Hindlimb muscle (tissue), 1 donor: ENCODE measurements at regions not wholly inside any gene's neighbourhood (a gene's known extent, or its start where the extent isn't known, plus 50 kb on each side); places are given as distances from the start of the nearest gene placed in this dataset.

Source experiments
- DNase-seq: peaks from one replicate; pipeline ENCODE4 v3.0.0-alpha.2; 2013

DNA sequence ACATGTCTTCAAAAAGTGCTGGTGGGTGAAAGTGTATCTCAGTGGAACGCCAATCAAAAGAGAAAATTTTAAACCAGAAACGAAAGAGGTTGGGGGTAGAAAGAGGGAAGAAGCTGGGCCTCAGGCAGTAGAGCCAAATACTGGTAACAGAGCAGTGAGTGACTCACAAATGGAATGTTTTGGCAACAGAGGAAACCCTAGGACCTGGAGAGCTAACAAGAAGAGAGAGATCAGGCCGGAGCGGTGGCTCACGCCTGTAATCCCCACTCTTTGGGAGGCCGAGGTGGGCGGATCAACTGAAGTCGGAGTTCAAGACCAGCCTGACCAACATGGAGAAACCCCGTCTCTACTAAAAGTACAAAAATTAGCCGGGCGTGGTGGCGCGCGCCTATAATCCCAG, 450.8 kb upstream of the NAALADL2 start:
- no peak for DNase-seq

DNA sequence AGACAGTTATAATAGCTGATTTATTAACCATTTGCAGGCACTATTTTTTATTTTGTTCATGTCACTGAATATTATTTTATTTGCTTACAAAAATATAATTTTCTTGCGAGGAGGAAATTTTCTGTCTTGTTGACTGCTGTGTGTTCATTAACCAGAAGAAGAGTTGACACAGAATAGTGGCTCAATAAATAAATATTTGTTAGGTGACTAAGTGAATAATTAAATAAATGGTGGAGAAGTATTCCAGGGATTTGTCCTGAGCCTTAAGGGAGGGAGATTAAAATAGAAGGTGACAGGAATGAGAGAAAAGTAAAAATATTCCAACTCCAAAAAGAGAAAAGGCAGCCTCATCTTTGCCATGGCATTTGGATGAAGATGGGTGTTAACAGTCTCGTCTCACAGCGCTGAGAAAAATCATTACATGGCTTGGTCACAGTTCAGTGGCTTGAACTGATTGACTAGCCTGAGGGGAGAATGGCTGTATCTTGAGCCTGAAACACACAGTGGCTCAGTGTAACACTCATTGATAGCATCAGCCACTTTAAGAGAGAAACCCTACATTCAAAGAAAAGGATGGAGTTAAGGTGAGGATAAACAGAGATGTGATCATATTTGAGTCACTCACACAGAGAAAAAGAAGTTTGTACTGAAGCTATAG, 449.9 kb upstream of the NAALADL2 start:
- no peak for DNase-seq

DNA sequence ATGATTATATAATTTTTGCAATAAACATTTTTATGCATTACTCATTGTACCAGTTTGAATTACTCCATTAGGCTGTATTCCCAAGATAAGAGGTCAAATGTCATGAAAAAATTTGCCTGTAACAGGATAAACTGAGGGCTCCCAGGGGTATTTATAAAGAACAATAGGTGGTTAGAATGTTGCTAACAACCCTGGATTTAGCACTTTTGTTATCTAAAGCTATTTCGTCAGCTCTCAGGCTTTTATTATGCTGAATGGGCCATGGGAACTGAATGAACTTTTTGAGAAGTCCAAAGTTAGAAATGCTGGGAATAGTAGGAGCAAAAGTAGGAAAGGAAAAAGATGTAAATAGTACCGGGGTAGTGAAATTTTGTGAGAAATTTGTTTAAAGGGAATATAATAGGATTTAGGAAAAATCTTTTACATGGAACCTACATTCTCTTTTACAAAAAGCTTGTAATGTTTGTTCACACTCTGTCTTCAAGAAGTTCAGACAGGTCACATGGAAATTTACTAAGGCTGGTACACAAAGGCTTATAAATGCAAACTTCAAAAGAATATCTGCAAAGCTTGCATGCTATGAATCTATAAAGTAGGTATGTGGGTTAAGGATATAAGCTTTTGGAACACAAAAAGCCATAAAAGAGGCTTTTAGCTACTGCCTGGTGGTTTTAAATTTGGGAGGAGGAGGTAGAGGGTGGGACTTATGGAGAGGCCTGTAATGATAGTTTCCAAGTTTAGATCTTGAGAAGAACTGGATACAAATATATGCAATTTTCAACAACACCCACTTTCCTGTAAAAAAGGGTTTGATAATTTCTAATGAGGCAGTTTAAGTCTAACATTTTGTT, 445.8 kb upstream of the NAALADL2 start:
- DNase-seq = no peak

DNA sequence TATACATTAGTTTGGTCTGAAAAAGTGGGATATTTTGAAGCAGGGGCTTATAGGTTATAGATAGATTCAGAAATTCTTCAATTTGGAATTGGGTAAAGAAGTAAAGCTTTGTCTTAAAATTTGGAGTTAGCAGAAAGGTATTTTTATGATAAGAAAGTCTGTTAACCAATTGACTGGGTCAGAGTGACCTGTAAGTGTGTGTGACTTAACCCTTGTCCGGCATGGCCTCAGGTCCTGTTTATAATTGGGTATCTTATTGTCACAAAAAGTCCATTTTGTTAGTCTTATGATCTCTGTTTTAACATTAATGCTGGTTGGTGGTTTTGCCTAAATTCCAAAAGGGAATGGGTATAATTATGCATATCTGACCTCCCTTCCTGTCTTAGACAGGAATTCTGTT, 444.2 kb upstream of the NAALADL2 start:
- DNase-seq = no peak

DNA sequence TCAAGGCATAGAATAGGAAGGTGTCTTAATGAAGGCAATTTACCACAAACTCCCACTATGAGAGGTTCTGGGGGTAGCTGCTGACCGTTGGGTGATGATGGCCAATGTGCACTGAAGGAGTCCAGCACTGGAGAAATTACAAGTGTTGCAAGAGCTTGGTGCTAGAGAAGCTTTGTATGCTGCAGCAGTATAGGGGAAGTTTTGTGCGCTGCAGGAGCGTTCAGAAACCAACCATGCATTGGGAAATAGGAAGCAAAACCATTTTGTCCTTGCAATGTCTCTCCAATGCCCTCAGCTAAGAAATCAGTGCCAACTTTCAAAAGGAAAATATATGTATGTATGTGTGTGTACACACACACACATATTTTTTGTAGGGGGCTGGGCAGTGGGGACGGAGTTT, 441.6 kb upstream of the NAALADL2 start:
- no peak for DNase-seq

DNA sequence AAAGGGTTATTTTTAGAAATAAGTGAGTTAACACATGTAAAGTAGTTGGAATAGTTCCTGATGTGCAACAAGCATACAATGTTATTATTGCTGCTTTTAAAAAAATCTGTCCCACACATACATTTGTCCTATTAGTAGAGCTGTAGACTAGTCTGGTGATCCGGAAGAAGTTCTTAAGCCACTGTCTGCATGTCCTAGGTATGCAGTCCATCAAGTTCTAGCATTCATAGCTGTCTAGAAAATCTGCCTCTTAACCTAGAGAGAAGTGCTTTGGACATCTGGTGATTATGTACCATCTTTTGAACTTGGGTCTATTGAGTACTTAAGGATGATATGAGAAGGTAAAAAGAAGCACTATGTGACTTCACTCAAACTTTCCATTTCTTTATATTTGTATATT, 439.9 kb upstream of the NAALADL2 start:
- DNase-seq = no peak

DNA sequence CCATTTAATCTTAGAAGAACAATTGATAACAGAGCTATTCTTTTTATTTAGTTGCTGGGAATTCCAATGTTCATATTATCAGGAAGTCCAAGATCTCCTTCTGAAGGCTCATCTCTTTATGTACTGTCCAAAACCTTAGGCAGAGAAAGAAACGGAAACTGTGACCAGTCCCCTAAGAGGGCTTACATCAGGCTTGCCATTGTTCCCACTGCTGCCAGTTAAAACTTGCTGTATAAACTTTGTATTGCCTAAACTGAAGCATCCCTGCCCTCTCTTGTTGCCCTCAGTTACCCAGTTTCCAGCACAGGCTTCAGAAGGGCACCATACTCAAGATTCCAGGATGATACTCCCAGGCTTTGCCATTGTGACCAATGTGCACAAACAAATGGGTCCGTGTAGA, 435.2 kb upstream of the NAALADL2 start:
- DNase-seq = no peak

DNA sequence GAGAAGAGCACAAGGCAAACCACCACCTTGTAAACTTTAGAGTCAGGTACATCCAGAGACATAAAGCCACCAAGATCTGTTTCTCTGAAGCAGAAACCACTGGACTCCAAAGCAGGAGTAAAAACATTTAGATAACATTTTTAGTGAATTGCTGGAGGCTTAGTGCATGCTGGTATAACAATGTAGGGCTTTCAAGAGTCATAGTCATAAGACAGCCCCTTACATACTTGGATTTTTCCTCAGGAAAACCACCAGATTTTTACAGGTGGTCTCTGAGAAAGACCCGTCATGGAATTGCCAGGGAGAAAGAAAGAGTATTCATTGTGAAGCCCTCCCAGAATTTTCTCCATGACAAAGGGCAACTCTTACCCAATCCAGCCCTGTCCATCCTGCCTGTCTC, 434.5 kb upstream of the NAALADL2 start:
- DNase-seq = no peak

DNA sequence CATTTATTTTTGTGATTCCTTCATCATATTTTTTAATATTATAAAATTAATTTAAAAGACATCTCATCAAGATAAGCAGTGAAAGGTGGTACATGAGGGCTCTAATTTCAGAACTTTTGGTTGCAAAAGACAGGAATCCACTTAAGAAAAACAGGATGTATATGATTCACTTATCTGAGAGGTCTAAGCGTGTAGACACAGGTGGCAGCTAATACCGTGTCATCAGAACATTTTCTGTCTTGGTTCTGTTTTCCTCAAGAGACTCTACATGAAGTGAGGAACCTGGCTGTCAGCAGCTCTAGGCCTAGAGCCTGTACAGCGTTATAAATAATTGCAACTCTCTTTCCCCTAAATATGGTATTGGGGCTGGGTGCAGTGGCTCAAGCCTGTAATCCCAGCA, 433.7 kb upstream of the NAALADL2 start:
- no peak for DNase-seq

DNA sequence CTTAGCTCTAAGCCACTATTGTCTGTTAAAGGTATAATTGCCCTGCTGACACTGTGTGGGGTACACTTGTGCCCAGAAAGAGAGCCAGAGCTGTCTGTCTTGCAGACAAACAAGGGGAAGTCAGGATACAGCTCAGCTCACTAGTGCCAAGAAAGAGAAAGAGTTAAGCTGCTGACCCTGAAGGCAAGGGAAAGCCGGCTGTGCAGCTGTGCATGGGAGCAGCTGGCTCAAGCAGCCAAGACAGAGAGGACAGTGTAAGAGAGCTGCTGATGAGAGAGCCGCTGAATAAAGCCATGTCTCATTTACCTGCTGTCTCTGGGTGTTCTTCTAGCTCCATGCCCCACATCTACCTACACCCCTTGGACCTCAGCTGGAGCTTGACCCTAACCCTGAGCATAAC, 428.1 kb upstream of the NAALADL2 start:
- no peak for DNase-seq

DNA sequence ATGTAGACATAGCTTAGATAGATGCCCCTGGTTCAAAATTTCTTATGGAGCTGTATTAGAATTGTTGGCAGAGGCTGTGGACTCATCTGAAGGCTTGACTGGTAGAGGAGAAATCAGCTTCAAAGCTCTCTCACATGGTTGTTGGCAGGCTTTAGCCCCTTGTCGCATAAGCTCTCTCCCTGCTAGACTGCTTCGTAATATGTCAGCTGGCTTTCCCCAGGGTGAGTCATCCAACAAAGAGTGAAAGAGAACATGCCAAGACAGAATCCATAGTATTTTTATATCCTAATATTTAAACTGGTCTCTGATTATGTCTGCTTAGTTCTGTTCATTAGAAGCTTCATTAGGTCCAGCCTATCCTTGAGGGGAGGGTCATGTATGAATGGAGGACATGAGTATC, 427.4 kb upstream of the NAALADL2 start:
- DNase-seq = no peak

DNA sequence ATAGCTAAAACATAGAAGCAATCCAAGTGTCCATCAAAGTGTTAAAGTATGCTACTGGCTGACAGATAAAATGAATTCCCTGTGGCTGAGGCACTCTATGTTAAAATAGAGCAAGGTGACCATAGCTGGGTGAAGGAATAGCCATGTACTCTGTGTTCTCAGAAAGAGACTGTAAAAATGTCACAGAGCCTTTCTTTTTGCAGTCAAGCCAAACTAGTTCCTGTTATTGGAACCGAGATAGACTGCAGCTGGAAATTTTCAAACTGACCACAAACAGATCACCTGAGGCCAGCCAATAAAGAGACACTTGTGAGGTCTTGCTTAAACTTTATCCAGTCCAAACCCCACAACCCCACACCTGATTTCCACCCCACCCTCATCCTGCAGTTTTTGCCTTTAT, 422.8 kb upstream of the NAALADL2 start:
- peak; percentile 20 for DNase-seq

DNA sequence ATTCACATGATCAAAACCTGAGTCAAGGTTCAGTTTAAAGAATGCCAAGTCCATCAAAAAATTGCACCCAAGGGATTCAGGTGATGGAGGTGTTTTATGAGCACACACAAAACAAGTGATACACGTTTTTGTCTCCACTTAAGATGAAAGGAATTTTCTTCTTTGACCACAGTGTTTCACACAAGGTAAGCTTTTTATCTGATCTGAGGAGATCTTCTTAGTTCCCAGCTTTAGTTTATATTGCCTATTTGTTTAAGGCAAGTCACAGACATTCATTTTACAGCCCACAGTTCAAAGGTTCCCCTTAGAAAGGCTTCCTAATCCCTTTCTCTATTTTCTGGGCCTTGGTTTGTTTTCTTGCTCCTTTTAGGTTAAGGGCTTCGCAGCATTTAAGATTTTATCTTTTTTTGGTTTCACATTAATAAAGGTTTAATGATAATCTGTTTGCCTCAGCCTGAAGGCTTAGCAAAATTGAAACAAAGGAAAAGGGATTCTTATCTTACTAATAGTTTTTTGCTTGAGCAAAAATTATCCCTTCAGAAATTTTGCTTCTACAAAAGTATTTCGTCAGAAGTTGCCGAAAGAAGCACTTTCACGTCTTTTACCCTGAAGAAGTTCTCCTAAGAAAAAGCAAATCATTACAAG, 420.5 kb upstream of the NAALADL2 start:
- peak; percentile 18 for DNase-seq

DNA sequence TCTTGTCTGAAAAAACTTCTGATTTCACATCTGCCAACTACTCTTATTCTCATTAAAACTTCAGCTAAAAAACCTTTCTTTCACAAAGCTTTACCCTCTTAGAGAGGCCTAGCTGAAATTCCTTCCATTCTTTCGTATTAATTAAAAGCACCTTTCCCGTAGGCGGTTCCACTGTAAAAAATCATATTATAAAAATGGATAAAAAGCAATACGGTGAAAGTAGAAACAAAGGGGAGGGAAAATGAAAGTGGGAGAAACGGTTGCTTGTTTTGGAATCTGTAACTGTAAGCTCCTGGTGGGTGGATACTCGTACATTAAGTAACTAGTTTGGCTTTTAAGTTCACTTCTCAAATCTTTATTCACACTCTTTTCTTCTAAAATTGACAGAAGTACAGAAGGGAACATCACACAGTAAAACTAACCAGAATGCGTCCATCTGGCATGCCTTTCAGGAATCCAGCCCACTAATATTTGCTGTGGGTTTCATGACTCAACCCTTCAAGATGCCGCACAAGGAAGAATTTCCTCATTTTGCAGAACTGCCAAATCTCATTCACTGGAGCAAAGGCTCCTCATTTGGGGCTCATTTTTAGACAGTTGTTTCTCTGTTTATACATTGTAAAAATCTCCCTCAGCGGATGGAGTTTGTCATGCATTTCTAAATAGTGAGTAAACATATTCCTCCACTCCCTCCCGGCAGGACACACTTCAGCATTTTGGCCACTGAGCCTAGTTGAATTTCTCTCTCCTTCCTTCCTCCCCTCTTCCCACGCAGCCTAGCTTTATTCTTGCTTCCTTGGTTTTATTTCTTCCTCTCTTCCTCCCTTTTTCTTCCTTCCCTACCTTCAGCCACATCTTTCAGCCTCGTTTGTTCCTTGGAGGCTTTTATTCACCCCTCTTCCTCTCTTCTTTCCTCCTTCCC, 419.5 kb upstream of the NAALADL2 start:
- peak; percentile 83 for DNase-seq

DNA sequence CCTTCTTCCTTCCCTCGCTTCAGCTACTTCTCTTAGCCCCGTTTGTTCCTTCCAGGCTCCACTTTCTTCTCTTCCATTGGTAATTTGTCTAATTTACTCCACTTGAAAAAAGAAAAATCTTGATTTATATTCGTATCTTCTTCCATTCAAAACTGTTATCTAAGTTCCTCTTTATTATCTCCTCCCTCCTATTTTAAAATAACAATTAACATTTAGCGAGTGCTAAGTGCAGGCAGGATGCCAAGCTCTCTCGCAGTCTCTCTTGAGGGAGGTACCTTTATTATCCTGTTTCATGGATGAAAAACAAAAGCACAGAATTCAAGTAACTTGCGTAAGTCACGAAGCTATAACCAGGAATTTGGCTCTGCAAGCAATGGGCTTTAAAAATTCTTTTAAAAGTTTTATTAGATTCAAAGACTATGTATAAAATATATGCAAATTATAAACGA, 418.9 kb upstream of the NAALADL2 start:
- peak; percentile 52 for DNase-seq

DNA sequence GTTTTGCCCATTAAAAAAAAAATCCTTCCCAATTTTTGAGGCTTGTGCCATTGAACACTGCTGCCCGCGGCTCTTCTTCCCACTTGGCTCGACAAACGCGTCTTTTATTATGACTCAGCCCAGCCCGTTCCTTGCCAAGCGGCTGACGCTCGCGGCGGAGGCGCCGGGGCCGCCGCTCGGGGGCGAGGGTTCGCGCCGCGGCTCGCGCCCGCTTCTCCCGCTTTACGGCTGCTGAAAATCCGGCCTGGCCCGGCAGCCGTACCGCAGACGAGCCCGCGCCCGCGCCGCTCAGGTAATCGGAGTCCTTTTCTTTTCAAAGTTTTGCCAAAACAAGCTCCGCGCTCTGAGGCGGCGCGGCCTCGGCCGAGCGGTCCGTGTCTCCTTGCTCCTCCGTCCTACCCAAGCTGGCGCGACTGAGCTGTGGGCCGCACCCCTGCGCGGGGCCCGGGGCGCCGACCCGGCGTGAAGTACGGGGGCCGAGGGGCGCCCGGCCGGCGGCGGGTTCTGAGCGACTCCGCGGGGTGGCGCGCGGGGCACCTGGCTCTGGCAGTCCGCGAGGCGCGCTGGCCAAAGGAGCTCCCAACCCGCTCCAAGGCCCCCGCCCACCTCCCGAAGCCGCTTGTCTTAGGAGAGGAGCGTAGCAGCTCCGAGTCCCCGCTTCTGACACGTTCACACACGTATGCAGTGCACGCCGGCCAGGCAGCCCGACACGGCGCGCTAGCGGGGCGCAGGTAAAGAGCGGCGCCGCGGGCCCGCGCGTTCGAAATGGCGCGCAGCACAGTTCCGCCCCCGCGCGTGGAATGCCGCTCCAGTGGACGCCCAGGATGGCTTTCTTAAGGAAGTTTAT, 418.2 kb upstream of the NAALADL2 start:
- DNase-seq = peak; percentile 92

DNA sequence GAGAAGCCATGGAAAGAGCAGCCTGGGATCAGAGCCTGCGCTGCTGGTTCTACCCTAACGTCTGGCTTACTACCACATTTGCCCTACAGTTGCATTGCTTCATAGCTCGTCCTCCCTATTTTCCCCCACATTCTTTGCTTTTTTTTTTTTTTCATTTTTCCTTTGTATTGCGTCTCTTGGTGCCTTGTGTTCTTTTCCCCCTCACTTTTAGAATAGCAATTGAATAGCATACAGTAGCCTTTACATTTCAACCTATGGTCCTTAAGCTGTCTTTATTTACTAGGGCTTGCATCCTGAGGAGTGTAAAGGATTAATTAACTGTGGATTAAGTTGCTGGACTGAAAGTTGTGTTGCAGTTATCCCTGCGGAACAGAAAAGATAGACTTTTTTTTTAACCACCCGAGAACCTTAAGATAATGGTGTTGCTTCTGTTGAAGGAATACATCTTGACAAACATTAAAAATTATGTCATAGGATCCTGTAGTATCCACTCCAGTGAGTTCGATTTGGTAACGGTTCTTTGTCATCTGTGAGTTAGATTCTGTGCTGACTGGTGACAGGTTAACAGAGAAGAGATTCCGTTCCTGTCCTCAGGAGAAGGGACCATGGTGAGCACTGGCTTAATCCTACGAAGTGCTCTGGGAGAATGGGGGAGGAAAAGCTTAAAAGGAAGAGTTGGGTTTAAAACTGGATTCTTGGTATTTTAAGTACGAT, 417.4 kb upstream of the NAALADL2 start:
- DNase-seq = peak; percentile 38

DNA sequence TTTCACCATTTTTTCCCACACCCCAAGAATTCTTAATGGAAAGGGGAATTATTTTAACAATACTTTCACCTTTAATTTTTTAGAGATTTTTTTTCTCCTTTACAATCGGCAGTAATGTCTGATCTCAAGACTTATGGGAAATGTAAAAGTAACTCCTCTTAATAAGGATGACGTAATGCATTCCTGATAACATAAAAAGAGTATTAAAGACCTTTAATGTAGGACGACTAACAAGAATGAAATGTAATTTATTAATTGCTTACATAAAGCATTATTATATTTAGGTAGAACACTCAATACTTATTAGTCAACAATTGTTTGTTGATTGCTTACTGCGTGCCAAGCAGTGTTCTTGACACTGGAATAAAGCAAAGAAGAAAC, 416.8 kb upstream of the NAALADL2 start:
- DNase-seq = peak; percentile 1

DNA sequence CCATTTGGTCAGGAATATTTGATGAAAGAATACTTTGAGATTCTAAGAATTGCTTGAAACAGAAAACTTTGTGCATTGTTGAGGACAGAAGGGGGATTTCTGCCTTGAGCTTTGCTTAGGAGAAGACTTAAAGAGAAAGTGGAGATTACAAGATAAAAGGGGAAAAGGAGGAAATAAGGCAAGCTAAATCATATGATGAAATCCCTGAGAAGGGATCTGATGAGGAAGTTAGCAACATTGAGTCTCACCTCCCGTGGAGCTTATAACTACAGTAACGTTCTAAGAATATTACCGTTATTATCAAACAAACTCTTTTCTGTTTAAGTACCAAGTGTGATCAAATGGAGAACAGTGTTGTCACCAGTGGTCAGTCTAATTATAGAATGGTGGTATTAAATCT, 414.7 kb upstream of the NAALADL2 start:
- DNase-seq = no peak

DNA sequence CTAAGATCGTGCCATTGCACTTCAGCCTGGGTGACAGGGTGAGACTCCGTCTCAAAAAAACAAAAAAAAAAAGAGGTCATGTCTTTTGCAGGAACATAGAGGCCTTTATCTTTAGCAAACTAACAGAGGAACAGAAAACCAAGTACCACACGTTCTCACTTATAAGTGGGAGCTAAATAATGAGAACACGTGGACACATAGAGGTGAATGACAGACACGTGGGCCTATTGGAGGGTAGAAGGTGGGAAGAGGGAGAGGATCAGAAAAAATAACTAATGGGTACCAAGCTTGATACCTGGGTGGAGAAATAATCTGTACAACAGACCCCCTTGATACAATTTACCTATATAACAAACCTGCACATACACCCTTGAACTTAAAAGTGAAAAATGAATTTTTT, 401.4 kb upstream of the NAALADL2 start:
- DNase-seq = no peak

DNA sequence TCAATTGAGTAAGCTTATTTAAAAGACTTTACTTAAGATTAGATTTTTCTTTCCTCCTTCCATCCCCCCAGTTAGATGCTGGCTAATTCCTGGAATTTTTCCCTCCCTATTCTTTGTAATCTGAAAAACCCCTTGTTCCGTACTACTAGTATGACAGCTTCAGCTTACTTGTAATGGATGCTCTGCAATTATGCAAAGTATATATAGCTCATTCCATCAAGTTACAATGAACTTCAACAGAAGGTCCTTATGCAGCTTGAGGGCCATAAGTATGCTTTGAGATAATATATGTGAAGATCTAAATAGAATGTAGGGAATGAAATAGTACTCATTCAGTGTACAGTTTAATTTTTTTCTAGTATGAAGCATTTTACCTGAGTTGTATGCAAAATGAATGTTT, 398.3 kb upstream of the NAALADL2 start:
- DNase-seq = no peak
